Activated CD4-positive, alpha-beta memory T cell treated with anti-CD3 and anti-CD28 coated beads, Interleukin-2, amount 10 ng/mL, durations not matched to agents 7 days and 5 days (primary cell): ENCODE measurements at regions not wholly inside any gene's neighbourhood (a gene's known extent, or its start where the extent isn't known, plus 50 kb on each side); places are given as distances from the start of the nearest gene placed in this dataset.
"Not testable (repeated sequence)": the region's sequence is repeated elsewhere in the genome, so short reads cannot be mapped to it uniquely, and the experiment has no call there.

ENCODE experiments used
- CTCF ChIA-PET: fragments of 350-600 bp; sonication (Branson Sonifier 250); formaldehyde crosslinking; loops from one replicate; lab custom pipeline; 2021; ENCODE audit warnings: antibody characterized with exemption, inconsistent platforms; lab: Charles Lee
- POLR2A ChIA-PET: fragments of 350-600 bp; sonication (Branson Sonifier 250); formaldehyde crosslinking; loops from one replicate; lab custom pipeline; 2021; ENCODE audit warnings: antibody characterized with exemption; lab: Charles Lee
- DNase-seq: peaks from one replicate; pipeline ENCODE4 v3.0.0-alpha.2; 2020
- H3K27ac Mint-ChIP-seq: one replicate; pipeline ENCODE4 v1.8.0; 2021; ENCODE audit warnings: mild to moderate bottlenecking, mixed read lengths
- H3K27me3 Mint-ChIP-seq: one replicate; pipeline ENCODE4 v1.8.0; 2021; ENCODE audit warnings: mixed read lengths
- H3K36me3 Mint-ChIP-seq: one replicate; pipeline ENCODE4 v1.8.0; 2021; ENCODE audit warnings: low read depth, mixed read lengths
- H3K4me1 Mint-ChIP-seq: one replicate; pipeline ENCODE4 v1.8.0; 2021; ENCODE audit warnings: mixed read lengths
- H3K4me3 Mint-ChIP-seq: one replicate; pipeline ENCODE4 v1.8.0; 2021; ENCODE audit warnings: mild to moderate bottlenecking, mixed read lengths
- H3K9me3 Mint-ChIP-seq: one replicate; pipeline ENCODE4 v1.8.0; 2021; ENCODE audit warnings: mixed read lengths

- Mint-ChIP-seq H3K4me3 (no peak overlapping the region), H3K36me3 (no peaks in the 10 kb centered on the region), H3K27me3 (no peaks in the 10 kb centered on the region), H3K9me3 (no peaks in the 10 kb centered on the region), H3K4me1 (no peaks in the 10 kb centered on the region), H3K27ac (no peak overlapping the region)
- ChIA-PET CTCF (no interaction called here), POLR2A (no interaction called here)
- DNase-seq, result no peak
Measured at GRCh38 chr14:80047761-80048160, 163.5 kb downstream of the DIO2 start.

DNA sequence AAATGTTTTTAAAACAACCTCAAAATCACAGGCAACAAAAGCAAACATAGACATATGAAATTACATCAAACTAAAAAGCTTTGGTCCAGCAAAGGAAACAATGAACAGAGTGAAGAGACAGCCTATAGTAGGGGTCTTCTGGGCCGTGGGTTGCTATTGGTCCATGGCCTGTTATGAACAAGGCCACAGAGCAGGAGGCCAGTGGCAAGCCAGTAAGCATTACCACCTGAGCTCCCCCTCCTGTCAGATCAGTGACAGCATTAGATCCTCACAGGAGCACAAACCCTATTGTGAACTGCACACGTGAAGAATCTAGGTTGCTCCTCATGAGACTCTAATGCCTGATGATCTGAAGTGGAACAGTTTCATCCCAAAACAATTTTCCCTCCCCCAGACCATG is 174.0 kb downstream of the DIO2 start:
- no peak overlapping the region for H3K27ac Mint-ChIP-seq
- DNase-seq, result no peak
- no peaks in the 10 kb centered on the region for H3K4me1 Mint-ChIP-seq
- H3K27me3 Mint-ChIP-seq, result no peaks in the 10 kb centered on the region
- no peaks in the 10 kb centered on the region for H3K36me3 Mint-ChIP-seq
- no peak overlapping the region for H3K4me3 Mint-ChIP-seq
- ChIA-PET CTCF (no interaction called here), POLR2A (no interaction called here)
- H3K9me3 Mint-ChIP-seq, result peaks cover 10% of the 10 kb centered on the region

DNA sequence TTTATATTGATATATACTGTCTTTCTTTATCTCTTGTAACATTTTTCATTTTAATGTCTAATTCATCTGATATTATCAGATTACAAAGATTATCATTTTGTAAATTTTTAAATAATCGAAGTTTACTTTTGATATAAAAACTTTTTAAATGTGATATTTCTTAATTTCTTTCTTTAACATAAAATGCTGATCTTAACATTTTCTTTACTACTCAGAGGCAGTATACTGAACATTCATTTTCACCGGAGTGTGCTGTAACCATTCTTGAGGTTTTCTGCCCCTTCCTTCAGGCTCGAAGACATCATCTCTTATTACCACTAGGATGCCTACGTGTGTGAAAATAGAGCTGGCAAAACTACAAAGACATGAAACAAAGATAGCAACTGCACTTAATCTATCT is 186.9 kb downstream of the DIO2 start:
- no peaks in the 10 kb centered on the region for H3K27me3 Mint-ChIP-seq
- H3K36me3 Mint-ChIP-seq, result no peaks in the 10 kb centered on the region
- H3K9me3 Mint-ChIP-seq, result peaks cover 16% of the 10 kb centered on the region
- POLR2A ChIA-PET, result no interaction called here
- H3K4me3 Mint-ChIP-seq, result no peak overlapping the region
- CTCF ChIA-PET, result no interaction called here
- H3K4me1 Mint-ChIP-seq, result no peaks in the 10 kb centered on the region
- no peak for DNase-seq
- H3K27ac Mint-ChIP-seq, result no peak overlapping the region

GRCh38 chr14:80018476-80018875 is 192.8 kb downstream of the DIO2 start:
- CTCF ChIA-PET, H3K36me3 Mint-ChIP-seq, POLR2A ChIA-PET, H3K4me1 Mint-ChIP-seq, H3K27me3 Mint-ChIP-seq, DNase-seq, H3K27ac Mint-ChIP-seq, H3K4me3 Mint-ChIP-seq: not testable (repeated sequence)
- peaks cover 15% of the 10 kb centered on the region for H3K9me3 Mint-ChIP-seq

- H3K36me3 Mint-ChIP-seq, result no peaks in the 10 kb centered on the region
- CTCF ChIA-PET, result no interaction called here
Measured at GRCh38 chr14:80017795-80018194, 193.5 kb downstream of the DIO2 start.

GRCh38 chr14:80010245-80010644 is 201.1 kb downstream of the DIO2 start:
- POLR2A ChIA-PET, DNase-seq, CTCF ChIA-PET, H3K9me3 Mint-ChIP-seq, H3K36me3 Mint-ChIP-seq, H3K4me1 Mint-ChIP-seq, H3K27ac Mint-ChIP-seq, H3K27me3 Mint-ChIP-seq, H3K4me3 Mint-ChIP-seq: not testable (repeated sequence)

More at GRCh38 chr14:80017795-80018194, 193.5 kb downstream of the DIO2 start:
- Mint-ChIP-seq H3K4me1 (no peaks in the 10 kb centered on the region), H3K4me3 (no peak overlapping the region), H3K9me3 (peaks cover 15% of the 10 kb centered on the region), H3K27me3 (no peaks in the 10 kb centered on the region), H3K27ac (no peak overlapping the region)
- DNase-seq, result no peak
- POLR2A ChIA-PET, result no interaction called here

- ChIA-PET POLR2A (no interaction called here), CTCF (no interaction called here)
- no peaks in the 10 kb centered on the region for H3K27me3 Mint-ChIP-seq
- no peak for DNase-seq
- no peak overlapping the region for H3K27ac Mint-ChIP-seq
- no peaks in the 10 kb centered on the region for H3K36me3 Mint-ChIP-seq
- H3K9me3 Mint-ChIP-seq, result peaks cover 11% of the 10 kb centered on the region
- H3K4me3 Mint-ChIP-seq, result no peak overlapping the region
- H3K4me1 Mint-ChIP-seq, result no peaks in the 10 kb centered on the region
Measured at GRCh38 chr14:80005561-80005960, 205.7 kb downstream of the DIO2 start.

GRCh38 chr14:80004871-80005270 is 206.4 kb downstream of the DIO2 start:
- CTCF ChIA-PET, result no interaction called here

DNA sequence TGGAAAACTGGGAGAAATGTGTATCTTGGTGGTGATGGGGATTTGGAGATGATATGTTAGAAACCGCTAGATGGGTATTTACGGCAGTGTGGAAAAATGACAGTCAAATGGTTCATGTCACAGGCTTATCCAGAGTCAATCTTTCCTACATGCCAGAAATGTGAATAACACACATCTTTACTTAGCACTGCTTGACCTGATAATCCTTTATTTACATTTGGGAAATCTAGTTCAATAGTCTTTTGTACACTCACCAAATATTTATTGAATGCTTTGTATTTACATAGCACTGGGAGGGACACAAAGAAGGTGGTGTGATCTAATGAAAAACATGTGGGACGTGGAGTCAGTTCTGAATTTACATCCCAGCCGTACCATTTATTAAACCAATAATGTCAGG is 208.2 kb downstream of the DIO2 start:
- H3K4me3 Mint-ChIP-seq, result no peak overlapping the region
- no peak for DNase-seq
- H3K27ac Mint-ChIP-seq, result no peak overlapping the region
- no peaks in the 10 kb centered on the region for H3K4me1 Mint-ChIP-seq
- CTCF ChIA-PET, result no interaction called here
- H3K9me3 Mint-ChIP-seq, result peaks cover 13% of the 10 kb centered on the region
- H3K36me3 Mint-ChIP-seq, result no peaks in the 10 kb centered on the region
- H3K27me3 Mint-ChIP-seq, result no peaks in the 10 kb centered on the region
- POLR2A ChIA-PET, result no interaction called here

More at GRCh38 chr14:80004871-80005270, 206.4 kb downstream of the DIO2 start:
- no peak overlapping the region for H3K27ac Mint-ChIP-seq
- peaks cover 14% of the 10 kb centered on the region for H3K9me3 Mint-ChIP-seq
- POLR2A ChIA-PET, result no interaction called here
- no peaks in the 10 kb centered on the region for H3K4me1 Mint-ChIP-seq
- H3K4me3 Mint-ChIP-seq, result no peak overlapping the region
- no peak for DNase-seq
- H3K36me3 Mint-ChIP-seq, result no peaks in the 10 kb centered on the region
- no peaks in the 10 kb centered on the region for H3K27me3 Mint-ChIP-seq

- CTCF ChIA-PET, result interaction anchor here (0.6 to 1.0 kb wide), 2 partner anchors 846 to 1589 kb away, joined by 3 read pairs; no protein-coding TSS in a partner anchor
- Mint-ChIP-seq H3K36me3 (no peaks in the 10 kb centered on the region), H3K4me1 (no peaks in the 10 kb centered on the region), H3K27ac (no peak overlapping the region), H3K9me3 (peaks cover 10% of the 10 kb centered on the region), H3K4me3 (no peak overlapping the region), H3K27me3 (no peaks in the 10 kb centered on the region)
- POLR2A ChIA-PET, result no interaction called here
- DNase-seq, result no peak
Measured at GRCh38 chr14:79997509-79998208, 213.6 kb downstream of the DIO2 start.

DNA sequence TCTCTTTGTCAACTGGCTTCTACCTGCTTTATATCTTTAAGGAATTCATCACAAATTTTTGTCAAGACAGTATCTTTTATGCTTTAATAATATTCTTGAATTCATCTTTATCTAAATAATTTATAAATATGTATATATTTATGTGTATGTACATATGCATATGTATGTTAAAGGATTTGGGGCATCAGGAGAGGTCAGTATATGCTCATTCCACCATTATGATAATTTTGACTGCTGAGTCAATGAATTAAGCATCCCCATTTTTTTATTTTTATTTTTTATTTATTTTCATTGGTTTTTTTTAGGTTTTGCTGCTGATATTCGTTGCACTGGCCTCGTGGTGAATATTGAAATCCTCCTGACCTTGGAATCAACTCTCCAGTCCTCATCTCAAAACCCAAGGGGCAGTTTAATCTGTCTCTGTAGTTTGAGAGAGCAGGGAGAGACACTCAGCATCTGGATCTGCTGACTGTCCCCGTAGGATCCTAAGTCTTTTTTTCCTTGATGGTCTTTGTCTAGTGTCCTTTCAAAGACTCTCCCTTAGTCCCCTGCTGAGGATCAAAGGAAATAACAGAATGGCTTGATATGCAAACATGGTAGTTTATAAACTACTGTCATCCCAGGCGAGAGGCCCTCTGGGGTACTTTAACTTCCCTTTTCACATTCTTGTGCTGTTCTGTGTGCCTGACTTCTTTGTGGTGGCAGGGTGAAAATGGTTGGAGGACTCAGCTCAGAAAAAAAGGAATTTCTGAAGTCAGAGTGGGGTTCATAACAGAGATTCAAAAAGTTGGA is 218.7 kb downstream of the DIO2 start:
- Mint-ChIP-seq H3K36me3 (no peaks in the 10 kb centered on the region), H3K27me3 (no peaks in the 10 kb centered on the region), H3K4me1 (no peaks in the 10 kb centered on the region), H3K27ac (no peak overlapping the region), H3K4me3 (no peak overlapping the region), H3K9me3 (peaks cover 3% of the 10 kb centered on the region)
- DNase-seq, result no peak
- ChIA-PET POLR2A (no interaction called here), CTCF (no interaction called here)

DNA sequence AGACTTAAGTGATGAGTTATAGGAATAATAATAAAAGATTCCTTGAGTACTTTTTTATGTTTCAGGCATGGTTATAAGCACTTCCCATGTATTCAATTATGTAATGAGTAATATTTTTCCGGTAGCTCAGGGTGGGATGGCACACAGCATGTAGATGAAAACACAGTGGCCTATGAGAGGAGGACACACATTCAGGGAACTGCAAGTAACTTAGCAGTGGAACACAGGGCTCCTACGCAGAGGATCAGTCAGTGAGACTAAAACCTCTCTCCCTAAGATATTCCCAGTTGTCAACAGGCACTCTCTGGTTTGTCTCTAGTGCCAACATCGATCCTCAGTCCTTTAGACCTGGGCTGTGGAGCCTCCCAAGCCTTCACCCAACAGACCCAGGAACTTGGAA is 219.4 kb downstream of the DIO2 start:
- H3K9me3 Mint-ChIP-seq, result peaks cover 3% of the 10 kb centered on the region
- DNase-seq, result no peak
- no peak overlapping the region for H3K27ac Mint-ChIP-seq
- ChIA-PET CTCF (no interaction called here), POLR2A (no interaction called here)
- H3K36me3 Mint-ChIP-seq, result no peaks in the 10 kb centered on the region
- no peaks in the 10 kb centered on the region for H3K4me1 Mint-ChIP-seq
- H3K4me3 Mint-ChIP-seq, result no peak overlapping the region
- no peaks in the 10 kb centered on the region for H3K27me3 Mint-ChIP-seq

DNA sequence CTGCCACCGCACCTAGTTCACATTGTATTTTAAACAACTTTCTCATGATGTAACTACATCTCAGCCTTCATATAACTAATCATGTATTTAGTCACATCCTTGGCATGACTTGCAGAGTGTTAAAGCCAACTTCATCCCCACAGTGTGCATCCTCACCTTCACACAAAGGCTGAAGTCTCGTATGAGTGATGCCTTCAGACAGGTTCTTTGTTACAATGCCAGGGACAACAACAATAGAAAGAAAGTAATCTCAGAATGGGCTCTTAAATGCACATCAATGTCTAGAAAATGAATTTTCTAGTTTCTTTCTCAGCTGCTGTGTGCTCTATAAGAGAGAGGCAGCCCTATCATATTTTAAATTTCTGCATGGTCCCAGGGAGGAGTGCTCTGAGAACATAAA is 221.3 kb downstream of the DIO2 start:
- no peaks in the 10 kb centered on the region for H3K4me1 Mint-ChIP-seq
- H3K9me3 Mint-ChIP-seq, result peaks cover 3% of the 10 kb centered on the region
- H3K36me3 Mint-ChIP-seq, result no peaks in the 10 kb centered on the region
- no peaks in the 10 kb centered on the region for H3K27me3 Mint-ChIP-seq
- no peak for DNase-seq
- ChIA-PET CTCF (no interaction called here), POLR2A (no interaction called here)
- H3K27ac Mint-ChIP-seq, result no peak overlapping the region
- H3K4me3 Mint-ChIP-seq, result no peak overlapping the region

DNA sequence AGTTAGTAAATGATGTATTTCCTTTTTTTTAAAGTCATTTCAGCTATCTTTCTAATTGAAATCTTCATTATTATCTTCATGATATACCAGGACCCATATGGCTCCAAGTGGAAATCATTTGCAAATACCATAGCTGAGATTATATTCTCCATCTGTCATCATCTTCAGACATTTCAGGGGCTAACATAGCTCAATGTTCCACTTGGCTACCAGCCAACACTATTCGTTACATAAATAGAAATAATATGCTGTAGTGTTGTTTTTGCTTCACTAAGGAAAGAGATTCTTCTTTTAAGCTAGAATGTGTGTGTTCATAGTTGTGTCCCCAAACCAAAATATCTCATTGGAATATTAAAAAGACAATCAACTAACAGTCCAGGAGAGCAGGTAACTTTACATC is 225.1 kb downstream of the DIO2 start:
- peaks cover 5% of the 10 kb centered on the region for H3K9me3 Mint-ChIP-seq
- POLR2A ChIA-PET, result no interaction called here
- H3K4me3 Mint-ChIP-seq, result no peak overlapping the region
- H3K36me3 Mint-ChIP-seq, result no peaks in the 10 kb centered on the region
- DNase-seq, result no peak
- CTCF ChIA-PET, result no interaction called here
- H3K27me3 Mint-ChIP-seq, result no peaks in the 10 kb centered on the region
- H3K27ac Mint-ChIP-seq, result no peak overlapping the region
- no peaks in the 10 kb centered on the region for H3K4me1 Mint-ChIP-seq
